DND-41 (cell line): ENCODE measurements at regions not wholly inside any gene's neighbourhood (a gene's known extent, or its start where the extent isn't known, plus 50 kb on each side); places are given as distances from the start of the nearest gene placed in this dataset.

Source experiments
- CTCF ChIP-seq: IDR thresholded peaks from 2 replicates; pipeline ENCODE4 v1.5.1; 2012; ENCODE audit warnings: borderline replicate concordance, low read length, moderate library complexity, mild to moderate bottlenecking; ENCODE audit not compliant: poor library complexity, severe bottlenecking; ENCODE audit errors: extremely low read depth
- EZH2 ChIP-seq: IDR thresholded peaks from 3 replicates; pipeline ENCODE4 v1.6.1; 2012; ENCODE audit warnings: borderline replicate concordance, low read depth, mild to moderate bottlenecking, moderate library complexity, low read length, inconsistent platforms; ENCODE audit not compliant: severe bottlenecking

- no peak for TF ChIP-seq EZH2
- no peak for TF ChIP-seq CTCF
These were observed 409.3 kb upstream of the RUNX1 start for GRCh38 chr21:35458405-35458804.
